ENCODE measurements at regions not wholly inside any gene's neighbourhood (a gene's known extent, or its start where the extent isn't known, plus 50 kb on each side); places are given as distances from the start of the nearest gene placed in this dataset.

DNA sequence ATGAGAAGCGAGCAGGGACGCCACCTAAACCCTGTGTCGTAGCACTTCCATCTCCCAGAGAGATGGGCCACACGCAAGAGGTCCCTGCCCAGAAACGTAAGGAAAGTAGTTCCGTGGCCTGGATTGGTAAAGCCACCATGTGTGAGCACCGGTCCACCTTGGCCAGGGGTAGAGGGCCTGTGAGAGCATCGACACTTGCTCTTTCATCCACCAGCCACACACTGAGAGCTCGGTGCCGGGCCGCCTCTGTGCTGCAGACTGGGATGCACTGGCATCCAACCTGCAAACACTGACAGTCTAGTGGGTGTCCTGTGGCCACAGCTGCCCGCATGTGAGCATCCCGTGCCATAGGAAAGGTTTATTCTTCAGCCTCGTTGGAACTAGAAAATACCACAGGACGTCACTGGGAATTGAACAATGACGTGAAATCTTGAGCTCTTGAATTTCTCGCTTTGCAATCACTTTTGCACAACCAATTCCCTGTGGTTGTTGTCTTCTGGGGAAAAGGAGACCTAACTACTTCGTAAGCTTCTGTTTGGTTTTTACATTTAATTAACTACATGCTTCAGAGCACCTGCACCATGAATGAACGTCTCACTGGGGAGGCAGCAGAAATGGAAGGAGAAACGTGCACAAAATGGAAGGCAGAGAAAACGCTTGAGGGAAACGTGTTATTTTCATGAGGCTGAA, 212.0 kb upstream of the RAB6C start:
- TF ChIP-seq, protein P1, sequence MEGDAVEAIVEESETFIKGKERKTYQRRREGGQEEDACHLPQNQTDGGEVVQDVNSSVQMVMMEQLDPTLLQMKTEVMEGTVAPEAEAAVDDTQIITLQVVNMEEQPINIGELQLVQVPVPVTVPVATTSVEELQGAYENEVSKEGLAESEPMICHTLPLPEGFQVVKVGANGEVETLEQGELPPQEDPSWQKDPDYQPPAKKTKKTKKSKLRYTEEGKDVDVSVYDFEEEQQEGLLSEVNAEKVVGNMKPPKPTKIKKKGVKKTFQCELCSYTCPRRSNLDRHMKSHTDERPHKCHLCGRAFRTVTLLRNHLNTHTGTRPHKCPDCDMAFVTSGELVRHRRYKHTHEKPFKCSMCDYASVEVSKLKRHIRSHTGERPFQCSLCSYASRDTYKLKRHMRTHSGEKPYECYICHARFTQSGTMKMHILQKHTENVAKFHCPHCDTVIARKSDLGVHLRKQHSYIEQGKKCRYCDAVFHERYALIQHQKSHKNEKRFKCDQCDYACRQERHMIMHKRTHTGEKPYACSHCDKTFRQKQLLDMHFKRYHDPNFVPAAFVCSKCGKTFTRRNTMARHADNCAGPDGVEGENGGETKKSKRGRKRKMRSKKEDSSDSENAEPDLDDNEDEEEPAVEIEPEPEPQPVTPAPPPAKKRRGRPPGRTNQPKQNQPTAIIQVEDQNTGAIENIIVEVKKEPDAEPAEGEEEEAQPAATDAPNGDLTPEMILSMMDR (conservative IDR thresholded peaks at IDR 0.05; ENCODE audit: low read depth, low read length), result no peak
- no peak for DNase-seq (ENCODE audit: low read depth)
- no peak overlapping the region for H3K4me3 ChIP-seq (ENCODE audit: low read depth, low read length)

DNA sequence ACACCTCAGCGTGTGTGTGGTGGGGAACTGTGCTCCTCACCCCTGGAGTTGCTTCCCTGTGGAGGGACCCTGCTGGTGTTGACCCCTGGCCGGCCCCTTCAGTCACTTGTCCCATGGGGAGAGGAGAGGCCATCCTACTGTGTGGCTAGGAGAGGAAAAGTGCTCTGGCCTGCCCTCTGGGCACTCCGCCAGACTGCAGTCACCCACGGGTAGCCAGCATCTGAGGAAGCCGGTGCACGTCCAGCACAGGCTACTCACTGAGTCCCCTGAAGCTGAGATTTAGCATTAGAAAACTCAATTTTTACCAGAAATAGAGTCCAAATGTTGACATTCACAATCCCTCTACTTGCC, 211.5 kb upstream of the RAB6C start:
- DNase-seq (ENCODE audit: low read depth), result no peak
- TF ChIP-seq, protein P1 (conservative IDR thresholded peaks at IDR 0.05; ENCODE audit: low read depth, low read length), result no peak
- H3K4me3 ChIP-seq (ENCODE audit: low read depth, low read length), result no peak overlapping the region

DNA sequence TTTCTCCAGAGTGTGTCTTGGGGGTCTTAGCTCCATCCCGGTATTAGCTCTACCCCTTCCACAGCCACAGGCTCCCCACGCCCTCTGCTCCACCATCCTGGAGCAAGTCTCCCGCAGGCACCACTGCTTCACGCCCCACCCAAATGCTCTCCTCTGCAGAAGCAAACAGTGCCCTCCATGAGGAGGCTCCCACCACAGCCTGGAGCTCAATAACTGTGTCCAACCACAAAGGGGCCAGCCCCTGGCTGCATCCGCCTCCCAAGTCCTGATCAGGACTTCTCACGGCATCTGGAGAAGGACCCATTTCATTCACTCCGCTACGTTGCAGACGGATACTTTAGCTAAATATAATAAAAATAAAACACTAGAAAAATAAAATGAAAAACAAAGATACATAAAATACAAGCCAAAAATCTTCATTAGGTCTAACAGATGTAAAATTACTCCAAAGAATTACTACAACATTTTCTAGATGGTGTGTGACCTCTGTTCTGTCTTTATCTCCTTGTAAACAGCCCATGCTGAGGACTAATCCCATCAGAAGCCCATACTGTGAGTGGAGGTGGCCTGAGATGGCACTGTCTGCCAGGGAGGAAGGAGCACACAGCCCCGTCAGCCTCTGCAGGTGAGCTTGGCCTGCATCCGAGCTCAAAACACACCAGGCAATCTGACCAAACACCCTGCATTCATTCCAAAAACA, 210.8 kb upstream of the RAB6C start:
- H3K4me3 ChIP-seq (ENCODE audit: low read depth, low read length), result no peak overlapping the region
- TF ChIP-seq, protein P1 (conservative IDR thresholded peaks at IDR 0.05; ENCODE audit: low read depth, low read length), result no peak
- DNase-seq (ENCODE audit: low read depth), result no peak

DNA sequence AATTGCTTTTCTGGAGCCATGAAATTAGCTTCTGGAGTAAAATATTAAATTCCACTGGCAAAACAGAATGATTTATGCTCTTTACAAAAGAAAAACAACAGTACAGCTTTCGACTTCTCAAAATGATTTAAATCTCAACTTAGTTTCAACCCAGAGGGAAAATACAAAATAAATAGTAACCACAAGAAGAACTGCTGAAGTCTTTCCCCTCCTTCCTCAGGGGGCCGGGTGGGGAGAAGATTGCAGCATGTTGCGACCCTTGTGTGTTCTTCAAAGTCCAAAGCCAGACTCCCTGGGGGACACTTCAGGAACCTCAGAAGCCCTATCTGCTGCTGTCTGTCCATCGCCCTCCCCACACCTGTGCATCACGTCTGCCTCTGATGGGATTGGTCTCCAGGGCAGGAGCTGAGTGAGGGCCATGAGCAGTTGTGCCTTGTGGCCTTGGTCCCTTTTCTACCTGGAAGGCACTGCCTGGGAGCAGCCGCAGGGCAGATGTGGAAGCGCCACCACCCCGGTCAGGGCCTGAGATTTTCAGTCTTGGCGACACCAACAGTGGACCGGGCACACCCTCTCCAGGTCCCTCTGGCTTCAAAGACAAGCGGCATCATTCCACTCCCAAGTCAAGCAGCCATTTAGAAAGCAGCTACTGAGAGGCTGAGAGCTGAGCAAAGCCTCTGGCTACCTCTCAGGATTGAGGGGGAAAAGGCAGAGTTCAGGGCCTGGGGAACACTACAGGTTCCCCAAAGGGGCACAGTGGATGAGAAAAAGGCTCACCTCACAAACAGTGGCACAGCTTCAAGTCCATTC, 210.1 kb upstream of the RAB6C start:
- DNase-seq (ENCODE audit: low read depth), result no peak
- H3K4me3 ChIP-seq (ENCODE audit: low read depth, low read length), result no peak overlapping the region
- TF ChIP-seq, protein P1 (conservative IDR thresholded peaks at IDR 0.05; ENCODE audit: low read depth, low read length), result no peak

DNA sequence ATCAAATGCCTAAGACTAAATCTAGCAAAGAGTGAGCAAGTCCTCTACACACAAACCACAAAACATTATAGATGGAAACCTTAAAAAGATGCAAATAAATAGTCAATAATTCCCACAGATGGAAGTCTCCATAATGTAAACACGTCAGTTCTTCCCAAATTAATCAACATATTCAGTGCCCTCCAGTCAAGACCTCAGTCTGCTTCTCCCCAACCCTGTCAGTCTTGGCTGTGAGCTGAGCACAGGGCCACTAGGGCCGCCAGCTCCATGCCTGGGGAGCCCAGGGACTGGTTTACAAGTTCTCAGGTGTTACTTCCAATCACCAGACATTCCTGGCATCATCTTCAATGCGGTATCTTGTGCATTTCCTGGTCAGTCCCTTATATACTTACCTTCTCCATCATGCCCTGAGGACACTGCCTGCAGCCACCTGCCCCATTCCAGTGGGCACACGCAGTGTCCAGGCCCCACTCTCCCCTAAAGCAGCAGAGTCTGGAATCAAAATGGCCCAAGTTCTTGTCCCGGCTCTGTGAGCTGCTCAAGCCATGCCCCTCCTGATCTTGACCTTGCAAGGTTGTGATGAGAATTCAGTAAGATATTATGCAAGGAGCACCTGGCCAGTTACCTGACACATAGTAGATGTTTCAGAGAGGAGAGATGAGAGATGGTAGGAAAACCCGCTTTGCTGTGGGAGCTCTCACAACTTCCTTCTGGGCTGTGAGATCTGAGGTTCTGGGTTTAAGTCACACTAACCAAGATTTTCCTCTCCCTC, 207.9 kb upstream of the RAB6C start:
- no peak for DNase-seq (ENCODE audit: low read depth)
- TF ChIP-seq, protein P1 (conservative IDR thresholded peaks at IDR 0.05; ENCODE audit: low read depth, low read length), result no peak
- no peak overlapping the region for H3K4me3 ChIP-seq (ENCODE audit: low read depth, low read length)

DNA sequence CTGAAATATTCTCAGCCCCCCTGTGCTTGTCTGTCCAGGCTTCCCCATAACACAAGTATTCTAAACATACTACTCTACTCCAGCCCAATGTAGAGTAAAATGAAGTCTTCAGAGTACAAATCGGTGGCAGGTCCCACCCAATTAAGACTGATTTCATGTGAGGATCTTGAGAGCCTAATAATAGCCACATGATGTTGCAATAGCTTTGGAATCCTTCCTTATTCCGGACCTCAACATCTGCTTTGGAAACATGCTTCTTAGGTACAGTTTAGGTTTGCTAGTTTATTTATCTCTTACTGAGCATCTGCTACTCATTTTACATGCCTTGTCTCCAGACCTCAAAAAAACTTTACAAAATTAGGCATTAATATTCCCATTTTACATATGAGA, 207.3 kb upstream of the RAB6C start:
- DNase-seq (ENCODE audit: low read depth), result no peak
- TF ChIP-seq, protein P1 (conservative IDR thresholded peaks at IDR 0.05; ENCODE audit: low read depth, low read length), result no peak
- H3K4me3 ChIP-seq (ENCODE audit: low read depth, low read length), result no peak overlapping the region
